Activated naive CD4-positive, alpha-beta T cell treated with anti-CD3 and anti-CD28 coated beads, Interleukin-2, amount 50 U/mL, for 24 hours (primary cell): ENCODE measurements at regions not wholly inside any gene's neighbourhood (a gene's known extent, or its start where the extent isn't known, plus 50 kb on each side); places are given as distances from the start of the nearest gene placed in this dataset.

Experiments used
- H3K27ac Mint-ChIP-seq: one replicate; pipeline ENCODE4 v1.8.0; 2021; ENCODE audit warnings: mild to moderate bottlenecking, mixed read lengths
- H3K27me3 Mint-ChIP-seq: one replicate; pipeline ENCODE4 v1.8.0; 2021; ENCODE audit warnings: mixed read lengths
- H3K36me3 Mint-ChIP-seq: one replicate; pipeline ENCODE4 v1.8.0; 2021; ENCODE audit warnings: mixed read lengths
- H3K4me1 Mint-ChIP-seq: one replicate; pipeline ENCODE4 v1.8.0; 2021; ENCODE audit warnings: mixed read lengths
- H3K4me3 Mint-ChIP-seq: one replicate; pipeline ENCODE4 v1.8.0; 2021; ENCODE audit warnings: mild to moderate bottlenecking, mixed read lengths
- H3K9me3 Mint-ChIP-seq: one replicate; pipeline ENCODE4 v1.8.0; 2021; ENCODE audit warnings: mixed read lengths

GRCh38 chr12:24444634-24445033, 495.2 kb upstream of the SOX5 start:
- H3K4me1 Mint-ChIP-seq: no peaks in the 10 kb centered on the region
- H3K9me3 Mint-ChIP-seq: peaks cover 10% of the 10 kb centered on the region
- H3K27ac Mint-ChIP-seq: no peak overlapping the region
- no peak overlapping the region for H3K4me3 Mint-ChIP-seq
- peaks cover 2% of the 10 kb centered on the region for H3K27me3 Mint-ChIP-seq
- H3K36me3 Mint-ChIP-seq: peaks cover 2% of the 10 kb centered on the region

- H3K4me3 Mint-ChIP-seq: no peak overlapping the region
- H3K9me3 Mint-ChIP-seq: peaks cover 10% of the 10 kb centered on the region
- H3K27me3 Mint-ChIP-seq: peaks cover 2% of the 10 kb centered on the region
- H3K27ac Mint-ChIP-seq: no peak overlapping the region
- H3K36me3 Mint-ChIP-seq: peaks cover 2% of the 10 kb centered on the region
- no peaks in the 10 kb centered on the region for H3K4me1 Mint-ChIP-seq
Measured at GRCh38 chr12:24441458-24441857, 492.0 kb upstream of the SOX5 start.

DNA sequence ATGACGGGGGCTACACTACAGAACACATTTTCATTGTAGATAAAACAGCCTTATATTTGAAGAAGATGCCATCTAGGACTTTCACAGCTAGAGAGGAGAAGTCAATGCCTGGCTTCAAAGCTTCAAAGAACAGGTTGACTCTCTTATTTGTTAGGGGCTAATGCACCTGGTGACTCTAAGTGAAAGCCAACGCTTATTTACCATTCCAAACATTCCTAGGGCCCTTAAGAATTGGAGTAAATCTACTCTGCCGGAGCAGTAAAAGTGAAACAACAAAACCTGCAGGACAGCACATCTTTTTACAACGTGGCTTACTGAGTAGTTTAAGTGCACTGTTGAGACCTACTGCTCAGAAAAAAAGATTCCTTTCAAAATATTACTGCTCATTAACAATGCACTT, 487.2 kb upstream of the SOX5 start:
- peaks cover 2% of the 10 kb centered on the region for H3K27me3 Mint-ChIP-seq
- H3K4me1 Mint-ChIP-seq: no peaks in the 10 kb centered on the region
- H3K27ac Mint-ChIP-seq: no peak overlapping the region
- no peak overlapping the region for H3K4me3 Mint-ChIP-seq
- H3K9me3 Mint-ChIP-seq: peaks cover 14% of the 10 kb centered on the region
- no peaks in the 10 kb centered on the region for H3K36me3 Mint-ChIP-seq

- Mint-ChIP-seq H3K36me3 (no peaks in the 10 kb centered on the region), H3K4me1 (no peaks in the 10 kb centered on the region), H3K9me3 (peaks cover 9% of the 10 kb centered on the region), H3K27ac (no peak overlapping the region), H3K27me3 (no peaks in the 10 kb centered on the region), H3K4me3 (no peak overlapping the region)
Measured at GRCh38 chr12:24431872-24432271, 482.4 kb upstream of the SOX5 start.

- H3K4me3 Mint-ChIP-seq: no peak overlapping the region
- no peaks in the 10 kb centered on the region for H3K36me3 Mint-ChIP-seq
- no peaks in the 10 kb centered on the region for H3K9me3 Mint-ChIP-seq
- no peaks in the 10 kb centered on the region for H3K27me3 Mint-ChIP-seq
- H3K27ac Mint-ChIP-seq: no peak overlapping the region
- H3K4me1 Mint-ChIP-seq: no peaks in the 10 kb centered on the region
Measured at GRCh38 chr12:24427776-24428175, 478.3 kb upstream of the SOX5 start.

DNA sequence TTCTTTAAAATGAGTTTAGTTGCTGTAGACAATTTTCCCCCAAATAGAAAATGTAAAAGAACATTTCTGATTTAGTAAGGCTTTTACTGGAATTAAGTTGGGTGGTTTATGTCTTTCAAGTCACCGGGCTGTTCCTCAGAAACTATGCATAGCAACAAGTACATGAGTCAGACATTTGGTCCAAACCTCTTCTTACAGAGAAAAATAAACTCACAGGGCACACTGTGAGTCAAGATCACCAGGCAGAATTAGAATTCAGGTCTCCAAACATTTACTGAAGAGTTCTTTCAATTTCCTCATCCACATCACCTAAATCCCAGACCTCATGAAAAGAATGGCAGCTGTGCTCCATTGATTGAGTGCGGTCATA, 476.1 kb upstream of the SOX5 start:
- no peaks in the 10 kb centered on the region for H3K36me3 Mint-ChIP-seq
- no peak overlapping the region for H3K27ac Mint-ChIP-seq
- H3K9me3 Mint-ChIP-seq: no peaks in the 10 kb centered on the region
- H3K27me3 Mint-ChIP-seq: no peaks in the 10 kb centered on the region
- no peak overlapping the region for H3K4me3 Mint-ChIP-seq
- no peaks in the 10 kb centered on the region for H3K4me1 Mint-ChIP-seq

DNA sequence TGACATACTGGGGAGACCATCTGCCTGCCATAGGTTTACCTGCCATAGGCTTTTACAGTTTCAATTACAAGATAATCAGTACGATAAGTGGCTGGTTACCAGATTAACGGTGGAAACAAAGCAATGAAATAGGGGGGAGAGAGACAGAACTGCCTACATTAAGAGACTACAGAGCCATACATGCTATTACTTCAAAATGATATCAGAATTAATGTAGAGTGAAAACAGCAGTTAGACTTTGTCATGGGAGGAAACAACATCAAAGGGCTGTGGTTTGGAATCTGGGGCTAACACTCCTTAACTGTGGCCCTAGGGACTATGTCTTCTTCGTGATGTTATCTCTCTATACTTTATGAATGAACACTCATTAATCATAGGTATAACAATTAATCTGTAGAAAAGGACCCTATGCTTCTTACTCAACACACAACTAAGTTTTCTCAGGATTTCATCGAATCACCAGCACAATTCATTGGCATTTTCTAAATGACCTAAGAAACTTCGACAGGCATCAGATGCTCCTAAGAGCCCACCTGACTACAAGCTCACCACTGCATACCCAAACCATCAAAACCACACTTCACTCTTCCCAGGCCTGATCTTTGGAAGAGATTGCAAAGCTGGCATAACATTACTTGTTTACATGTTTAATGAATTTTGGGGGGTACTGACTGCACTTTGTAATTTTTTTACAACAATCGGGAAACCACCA, 475.6 kb upstream of the SOX5 start:
- Mint-ChIP-seq H3K27me3 (no peaks in the 10 kb centered on the region), H3K4me1 (no peaks in the 10 kb centered on the region), H3K4me3 (no peak overlapping the region), H3K27ac (no peak overlapping the region), H3K36me3 (no peaks in the 10 kb centered on the region), H3K9me3 (no peaks in the 10 kb centered on the region)

- H3K36me3 Mint-ChIP-seq: no peaks in the 10 kb centered on the region
- H3K4me1 Mint-ChIP-seq: no peaks in the 10 kb centered on the region
- H3K9me3 Mint-ChIP-seq: no peaks in the 10 kb centered on the region
- H3K4me3 Mint-ChIP-seq: no peak overlapping the region
- no peak overlapping the region for H3K27ac Mint-ChIP-seq
- H3K27me3 Mint-ChIP-seq: no peaks in the 10 kb centered on the region
Measured at GRCh38 chr12:24424376-24424775, 474.9 kb upstream of the SOX5 start.

DNA sequence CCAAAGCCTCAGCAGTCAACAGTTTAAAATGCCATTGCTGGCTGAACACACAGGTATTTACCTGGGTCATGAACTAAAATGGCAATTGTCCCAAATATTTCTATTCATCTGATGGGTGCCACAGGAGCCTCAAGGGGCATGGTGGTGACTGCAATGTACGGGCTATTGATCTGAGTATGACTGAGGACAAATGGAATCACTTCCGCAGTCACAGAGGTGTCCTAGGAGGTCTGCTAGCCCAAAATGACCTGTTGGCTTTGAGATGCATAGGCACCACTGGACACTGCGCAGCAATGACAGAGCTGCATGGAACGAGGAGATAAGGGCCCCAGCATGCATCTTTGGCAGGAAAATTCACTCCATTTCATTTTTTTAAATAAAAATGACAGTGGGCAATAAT, 474.1 kb upstream of the SOX5 start:
- no peak overlapping the region for H3K4me3 Mint-ChIP-seq
- H3K36me3 Mint-ChIP-seq: no peaks in the 10 kb centered on the region
- H3K9me3 Mint-ChIP-seq: no peaks in the 10 kb centered on the region
- no peaks in the 10 kb centered on the region for H3K4me1 Mint-ChIP-seq
- H3K27ac Mint-ChIP-seq: no peak overlapping the region
- H3K27me3 Mint-ChIP-seq: no peaks in the 10 kb centered on the region

DNA sequence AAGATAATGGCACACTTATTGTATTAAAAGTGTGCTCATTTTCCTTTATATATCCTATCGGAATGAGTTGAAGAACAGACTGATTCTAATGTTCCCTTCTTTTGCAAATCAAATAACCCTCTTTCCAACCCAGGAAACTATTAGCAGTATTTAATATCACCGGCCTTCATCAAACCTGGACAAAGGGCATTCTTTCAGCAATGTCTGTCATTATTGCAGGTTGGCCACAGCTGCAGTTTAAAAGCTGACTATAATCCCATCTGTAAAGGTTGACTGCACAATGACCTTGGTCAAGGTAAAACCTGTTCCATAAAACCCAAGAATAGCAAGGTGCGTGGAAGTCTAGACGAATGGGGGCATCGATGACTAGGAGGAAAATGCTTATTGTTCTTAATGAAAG, 472.3 kb upstream of the SOX5 start:
- no peak overlapping the region for H3K4me3 Mint-ChIP-seq
- H3K36me3 Mint-ChIP-seq: no peaks in the 10 kb centered on the region
- H3K27ac Mint-ChIP-seq: no peak overlapping the region
- H3K9me3 Mint-ChIP-seq: no peaks in the 10 kb centered on the region
- no peaks in the 10 kb centered on the region for H3K27me3 Mint-ChIP-seq
- no peaks in the 10 kb centered on the region for H3K4me1 Mint-ChIP-seq

DNA sequence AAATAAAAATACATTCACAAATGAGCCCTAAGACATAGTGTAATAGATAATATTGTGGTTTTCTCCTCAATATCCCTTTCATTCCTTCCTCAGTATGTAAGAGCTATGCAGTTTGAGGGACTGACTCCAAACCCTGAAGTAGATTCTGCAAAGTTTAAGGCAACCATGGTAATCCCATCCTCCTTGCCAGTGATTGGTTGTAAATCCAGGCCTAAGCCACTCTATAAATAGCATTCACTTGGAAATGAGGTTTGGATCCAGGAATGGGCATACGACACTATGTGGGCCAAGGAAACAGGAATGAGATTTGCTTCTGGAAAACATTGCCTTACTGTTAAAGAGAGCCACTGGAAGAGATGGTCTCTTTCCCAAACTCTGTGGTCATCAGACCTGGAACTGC, 468.7 kb upstream of the SOX5 start:
- H3K4me3 Mint-ChIP-seq: no peak overlapping the region
- no peaks in the 10 kb centered on the region for H3K4me1 Mint-ChIP-seq
- no peaks in the 10 kb centered on the region for H3K36me3 Mint-ChIP-seq
- peaks cover 5% of the 10 kb centered on the region for H3K27me3 Mint-ChIP-seq
- no peaks in the 10 kb centered on the region for H3K9me3 Mint-ChIP-seq
- H3K27ac Mint-ChIP-seq: no peak overlapping the region

- H3K4me1 Mint-ChIP-seq: no peaks in the 10 kb centered on the region
- peaks cover 5% of the 10 kb centered on the region for H3K27me3 Mint-ChIP-seq
- H3K27ac Mint-ChIP-seq: no peak overlapping the region
- H3K36me3 Mint-ChIP-seq: no peaks in the 10 kb centered on the region
- no peaks in the 10 kb centered on the region for H3K9me3 Mint-ChIP-seq
- no peak overlapping the region for H3K4me3 Mint-ChIP-seq
Measured at GRCh38 chr12:24416423-24417109, 467.1 kb upstream of the SOX5 start.

GRCh38 chr12:24415934-24416333, 466.5 kb upstream of the SOX5 start:
- Mint-ChIP-seq H3K4me3 (no peak overlapping the region), H3K9me3 (no peaks in the 10 kb centered on the region)

GRCh38 chr12:24414480-24414879, 465.0 kb upstream of the SOX5 start:
- Mint-ChIP-seq H3K9me3 (no peaks in the 10 kb centered on the region), H3K4me3 (no peak overlapping the region), H3K27ac (no peak overlapping the region), H3K36me3 (no peaks in the 10 kb centered on the region), H3K4me1 (no peaks in the 10 kb centered on the region), H3K27me3 (peaks cover 5% of the 10 kb centered on the region)

More at GRCh38 chr12:24415934-24416333, 466.5 kb upstream of the SOX5 start:
- no peaks in the 10 kb centered on the region for H3K4me1 Mint-ChIP-seq
- H3K36me3 Mint-ChIP-seq: no peaks in the 10 kb centered on the region
- H3K27me3 Mint-ChIP-seq: peaks cover 5% of the 10 kb centered on the region
- no peak overlapping the region for H3K27ac Mint-ChIP-seq

- Mint-ChIP-seq H3K27ac (no peak overlapping the region), H3K9me3 (no peaks in the 10 kb centered on the region), H3K27me3 (peaks cover 5% of the 10 kb centered on the region), H3K36me3 (no peaks in the 10 kb centered on the region), H3K4me1 (no peaks in the 10 kb centered on the region), H3K4me3 (no peak overlapping the region)
Measured at GRCh38 chr12:24411948-24412347, 462.5 kb upstream of the SOX5 start.

DNA sequence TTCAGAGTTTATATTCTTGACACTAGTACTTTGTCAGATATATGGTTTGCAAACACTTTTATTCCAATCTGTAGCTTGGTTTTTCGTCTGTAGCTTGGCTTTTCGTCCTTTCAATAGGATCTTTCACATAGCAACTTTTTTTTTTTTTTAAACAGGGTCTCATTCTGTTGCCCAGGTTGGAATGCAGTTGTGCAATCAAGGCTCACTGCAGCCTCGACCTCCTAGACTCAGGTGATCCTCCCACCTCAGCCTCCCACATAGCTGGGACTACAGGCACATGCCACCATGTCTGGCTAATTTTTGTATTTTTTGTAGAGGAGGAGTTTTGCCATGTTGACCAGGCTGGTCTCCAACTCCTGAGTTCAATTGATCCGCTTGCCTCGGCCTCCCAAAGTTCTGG, 460.4 kb upstream of the SOX5 start:
- peaks cover 2% of the 10 kb centered on the region for H3K27me3 Mint-ChIP-seq
- H3K27ac Mint-ChIP-seq: no peak overlapping the region
- H3K4me3 Mint-ChIP-seq: no peak overlapping the region
- H3K36me3 Mint-ChIP-seq: no peaks in the 10 kb centered on the region
- no peaks in the 10 kb centered on the region for H3K9me3 Mint-ChIP-seq
- no peaks in the 10 kb centered on the region for H3K4me1 Mint-ChIP-seq

DNA sequence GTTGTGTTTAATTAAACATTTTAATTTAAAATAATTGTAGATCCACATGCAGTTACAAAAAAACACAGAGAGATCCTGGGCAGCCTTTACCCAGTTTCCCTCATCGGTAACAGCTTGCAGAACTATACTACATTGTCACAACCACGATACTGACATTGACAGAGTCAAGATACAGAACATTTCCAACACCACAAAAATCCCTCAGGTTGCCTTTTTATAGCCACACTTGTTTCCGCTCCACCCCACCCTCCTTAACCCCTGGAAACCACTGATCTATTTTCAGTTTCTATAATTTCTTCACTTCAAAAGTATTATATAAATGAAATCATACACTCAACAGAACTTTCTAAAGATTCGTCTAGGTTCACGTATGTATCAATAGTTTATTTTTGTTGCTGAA, 458.8 kb upstream of the SOX5 start:
- Mint-ChIP-seq H3K4me3 (no peak overlapping the region), H3K9me3 (no peaks in the 10 kb centered on the region), H3K27me3 (no peaks in the 10 kb centered on the region), H3K4me1 (no peaks in the 10 kb centered on the region), H3K36me3 (no peaks in the 10 kb centered on the region), H3K27ac (no peak overlapping the region)
